A549 (cell line): ENCODE measurements at regions not wholly inside any gene's neighbourhood (a gene's known extent, or its start where the extent isn't known, plus 50 kb on each side); places are given as distances from the start of the nearest gene placed in this dataset.
A peak's percentile ranks its signal among the peaks of the same experiment; 100 is the strongest.

ENCODE experiments used
- ATAC-seq, 2 experiments: fragments of 200-7000 bp in 1 of 2; fragments of >200 bp in 1 of 2; cut with Nextera tagmentation in 1 of 2; cut with Tn5 transposase in 1 of 2; 3 replicates each; pipeline versions ENCODE4 v1.8.0 to v1.9.1; 2018 to 2020; ENCODE audit warnings: mild to moderate bottlenecking in 1 of 2, moderate library complexity in 1 of 2
- CTCF ChIA-PET: fragments of 300-600 bp; sonication (Branson Sonifier 250); formaldehyde crosslinking; extraction: SDS; loops from one replicate; lab custom pipeline; 2021; ENCODE audit warnings: antibody characterized with exemption, inconsistent platforms; lab: Yijun Ruan, JAX
- POLR2A ChIA-PET: fragments of 350-600 bp; formaldehyde crosslinking; extraction: SDS; loops from one replicate; lab custom pipeline; 2021; ENCODE audit warnings: antibody characterized with exemption, inconsistent platforms; lab: Yijun Ruan, JAX
- DNase-seq, 2 experiments: peaks; one replicate each; pipeline versions ENCODE4 v3.0.0 to v3.0.0-alpha.2; 2011 to 2016; ENCODE audit warnings: low read depth in 1 of 2, low spot score in 1 of 2
- FAIRE-seq: peaks from 2 replicates; lab custom pipeline; 2011; peaks lifted over from hg19 to GRCh38; lab: Jason Lieb, UNC
- H3K27ac ChIP-seq, 2 experiments: fragments of >200 bp; sonication (Bioruptor Twin); formaldehyde crosslinking; 3 replicates each; pipeline ENCODE4 v1.5.1; 2016 to 2017
- H3K4me1 ChIP-seq: fragments of >200 bp; sonication (Bioruptor Twin); formaldehyde crosslinking; 3 replicates; pipeline ENCODE4 v1.6.1; 2016
- H3K4me2 ChIP-seq: fragments of >200 bp; sonication (Bioruptor Twin); formaldehyde crosslinking; 3 replicates; pipeline ENCODE4 v1.6.1; 2016
- H3K4me3 ChIP-seq: fragments of >200 bp; sonication (Bioruptor Twin); formaldehyde crosslinking; 3 replicates; pipeline ENCODE4 v1.5.1; 2016
- H3K9me3 ChIP-seq: fragments of >200 bp; sonication (Bioruptor Twin); formaldehyde crosslinking; 3 replicates; pipeline ENCODE4 v1.6.1; 2016
- CBX2 ChIP-seq: fragments of 200-600 bp; sonication (generic); IDR thresholded peaks from 2 replicates; pipeline ENCODE4 v1.6.1; 2016; ENCODE audit warnings: low read depth, mild to moderate bottlenecking, borderline replicate concordance
- CHD2 ChIP-seq: fragments of 150-350 bp; IDR thresholded peaks from 2 replicates; pipeline ENCODE4 v1.6.1; 2014; ENCODE audit warnings: low read length; ENCODE audit not compliant: partially characterized antibody
- CTCF ChIP-seq: fragments of >200 bp; sonication (Bioruptor Twin); formaldehyde crosslinking; IDR thresholded peaks from 3 replicates; pipeline ENCODE4 v1.5.1; 2016
- ESRRA ChIP-seq: fragments of 150-350 bp; IDR thresholded peaks from 2 replicates; pipeline ENCODE4 v1.6.1; 2014; ENCODE audit warnings: mild to moderate bottlenecking, low read length, borderline replicate concordance
- FOSB ChIP-seq: fragments of 250-450 bp; sonication (Bioruptor Pico); IDR thresholded peaks from 2 replicates; pipeline ENCODE4 v1.5.0; 2020; ENCODE audit warnings: mild to moderate bottlenecking, moderate library complexity
- FOSL2 ChIP-seq, 2 experiments: fragments of 450-650 bp in 1 of 2; fragments of >200 bp in 1 of 2; sonication (Bioruptor Twin) in 1 of 2; formaldehyde crosslinking; IDR thresholded peaks; 2 replicates each; pipeline versions ENCODE4 v1.5.0 to v1.6.1; 2016 to 2020; ENCODE audit warnings: mild to moderate bottlenecking in 1 of 2, moderate library complexity in 1 of 2
- HES2 ChIP-seq: fragments of >200 bp; sonication (Bioruptor Twin); formaldehyde crosslinking; IDR thresholded peaks from 2 replicates; pipeline ENCODE4 v1.6.1; 2016
- HMGXB4 ChIP-seq: fragments of 250-450 bp; sonication (Bioruptor Pico); IDR thresholded peaks from 2 replicates; pipeline ENCODE4 v1.5.0; 2021; ENCODE audit warnings: mild to moderate bottlenecking, moderate library complexity, borderline replicate concordance
- HOXA7 ChIP-seq: fragments of 250-450 bp; sonication (Bioruptor Pico); IDR thresholded peaks from 2 replicates; pipeline ENCODE4 v1.5.0; 2020; ENCODE audit warnings: mild to moderate bottlenecking, moderate library complexity
- HOXB13 ChIP-seq: fragments of 250-450 bp; sonication (Bioruptor Pico); IDR thresholded peaks from 2 replicates; pipeline ENCODE4 v1.5.0; 2020; ENCODE audit warnings: low read depth, mild to moderate bottlenecking, moderate library complexity
- JUNB ChIP-seq: fragments of >200 bp; sonication (Bioruptor Twin); formaldehyde crosslinking; IDR thresholded peaks from 2 replicates; pipeline ENCODE4 v1.6.1; 2016
- KDM5A ChIP-seq: fragments of 200-600 bp; sonication (generic); IDR thresholded peaks from 2 replicates; pipeline ENCODE4 v1.6.1; 2016; ENCODE audit warnings: antibody characterized with exemption, mild to moderate bottlenecking
- MAFK ChIP-seq: fragments of 450-650 bp; IDR thresholded peaks from 2 replicates; pipeline ENCODE4 v1.6.1; 2014; ENCODE audit not compliant: partially characterized antibody
- MAZ ChIP-seq: fragments of 150-350 bp; IDR thresholded peaks from 2 replicates; pipeline ENCODE4 v1.6.1; 2014; ENCODE audit warnings: antibody characterized with exemption, low read depth, low read length, borderline replicate concordance
- NFE2L2 ChIP-seq: fragments of 150-350 bp; conservative IDR thresholded peaks from 2 replicates; pipeline ENCODE4 v1.6.1; 2014; ENCODE audit warnings: low read length
- NPAS2 ChIP-seq: fragments of 250-450 bp; sonication (Bioruptor Pico); IDR thresholded peaks from 2 replicates; pipeline ENCODE4 v1.8.0; 2022; ENCODE audit warnings: mild to moderate bottlenecking, moderate library complexity, borderline replicate concordance
- PHF8 ChIP-seq: fragments of 200-600 bp; sonication (generic); IDR thresholded peaks from 2 replicates; pipeline ENCODE4 v1.6.1; 2016; ENCODE audit warnings: low read depth, mild to moderate bottlenecking, antibody characterized with exemption, moderate library complexity, borderline replicate concordance
- POLR2A ChIP-seq: IDR thresholded peaks from 2 replicates; pipeline ENCODE4 v1.6.1; 2012; ENCODE audit warnings: mild to moderate bottlenecking, low read length
- POLR2AphosphoS2 ChIP-seq: conservative IDR thresholded peaks from 2 replicates; pipeline ENCODE4 v1.6.1; 2012; ENCODE audit warnings: low read length, improper control_type of control experiment, inconsistent platforms
- RAD21 ChIP-seq, 2 experiments: fragments of >200 bp in 1 of 2; sonication (Bioruptor Twin) in 1 of 2; formaldehyde crosslinking in 1 of 2; IDR thresholded peaks in 1 of 2; conservative IDR thresholded peaks in 1 of 2; 2 replicates in 1 of 2; 3 replicates in 1 of 2; pipeline ENCODE4 v1.6.1; 2012 to 2018; ENCODE audit warnings: inconsistent platforms in 1 of 2
- RARB ChIP-seq: fragments of 250-450 bp; sonication (Bioruptor Pico); IDR thresholded peaks from 2 replicates; pipeline ENCODE4 v1.8.0; 2021; ENCODE audit warnings: mild to moderate bottlenecking, moderate library complexity
- RFX5 ChIP-seq: fragments of 450-650 bp; IDR thresholded peaks from 2 replicates; pipeline ENCODE4 v1.7.1; 2014; ENCODE audit warnings: antibody characterized with exemption, mild to moderate bottlenecking, moderate library complexity
- RNF2 ChIP-seq: fragments of 200-600 bp; sonication (generic); IDR thresholded peaks from 2 replicates; pipeline ENCODE4 v1.6.1; 2016; ENCODE audit warnings: low read depth, mild to moderate bottlenecking, antibody characterized with exemption, moderate library complexity, borderline replicate concordance
- SMC3 ChIP-seq: fragments of >200 bp; sonication (Bioruptor Twin); formaldehyde crosslinking; IDR thresholded peaks from 3 replicates; pipeline ENCODE4 v1.6.1; 2018; ENCODE audit warnings: inconsistent platforms
- TFCP2L1 ChIP-seq: fragments of 250-450 bp; sonication (Bioruptor Pico); IDR thresholded peaks from 2 replicates; pipeline ENCODE4 v1.5.0; 2021; ENCODE audit warnings: mild to moderate bottlenecking
- USF2 ChIP-seq: fragments of 450-650 bp; IDR thresholded peaks from 2 replicates; pipeline ENCODE4 v1.6.1; 2014; ENCODE audit warnings: antibody characterized with exemption
- ZC3H11A ChIP-seq: fragments of 450-650 bp; IDR thresholded peaks from 2 replicates; pipeline ENCODE4 v1.6.1; 2014; ENCODE audit warnings: antibody characterized with exemption, mild to moderate bottlenecking
- ZNF302 ChIP-seq: fragments of 250-450 bp; sonication (Bioruptor Pico); IDR thresholded peaks from 2 replicates; pipeline ENCODE4 v1.9.0; 2021; ENCODE audit warnings: inconsistent platforms, mild to moderate bottlenecking, moderate library complexity
- ZSCAN20 ChIP-seq: fragments of 250-450 bp; sonication (Bioruptor Pico); IDR thresholded peaks from 2 replicates; pipeline ENCODE4 v1.8.0; 2022; ENCODE audit warnings: mild to moderate bottlenecking, moderate library complexity
- WGBS: methylation state at CpG from one replicate; pipeline ENCODE4 v1.1.6; 2017; ENCODE audit errors: missing lambda C conversion rate; 5-methylcytosine and 5-hydroxymethylcytosine counted together

- no peak for FAIRE-seq
- H3K9me3 ChIP-seq: no peaks in the 10 kb centered on the region
- ChIA-PET POLR2A (no interaction called here), CTCF (interaction anchor here (0.9 kb wide), 1 partner anchor 75 kb away, joined by 3 read pairs; no protein-coding TSS in a partner anchor)
- TF ChIP-seq POLR2A (no peak), ESRRA (no peak), CTCF (no peak), MAFK (no peak), HES2 (no peak), HMGXB4 (CRISPR knock-in tag) (no peak), NPAS2 (CRISPR knock-in tag) (no peak)
- no peak overlapping the region for H3K27ac ChIP-seq
- H3K4me3 ChIP-seq: no peak overlapping the region
- H3K4me2 ChIP-seq: no peak overlapping the region
- WGBS: 87% methylated on average over 8 of the region's 10 CpGs
- peaks cover 28% of the 10 kb centered on the region for H3K4me1 ChIP-seq
- DNase-seq: no peak
- ATAC-seq: no peak
Observed at GRCh38 chr11:126118806-126119205, 56.1 kb upstream of the CDON start.

- peaks cover 37% of the 10 kb centered on the region for H3K4me1 ChIP-seq
- no peak overlapping the region for H3K4me3 ChIP-seq
- ATAC-seq (peak; percentile 84 to 92), FAIRE-seq (no peak), DNase-seq (peak; percentile 81 to 82)
- WGBS: 5% methylated on average over 9 of the region's 14 CpGs
- H3K9me3 ChIP-seq: no peaks in the 10 kb centered on the region
- peak overlapping the region; percentile 67 to 87 for H3K27ac ChIP-seq
- peak overlapping the region; percentile 87 for H3K4me2 ChIP-seq
- POLR2A ChIA-PET: interaction anchor here (1.5 kb wide), 1 partner anchor 213 kb away, joined by 3 read pairs; the partner anchor contains the start of gene PUS3
- CTCF ChIA-PET: interaction anchor here (0.6 to 2.2 kb wide), 10 partner anchors 9 to 212 kb away, joined by 3 to 6 read pairs (median 3); partner anchors contain the start of gene PUS3
- no peak for TF ChIP-seq NFE2L2
- TF ChIP-seq CBX2: no peak
- TF ChIP-seq PHF8: no peak
- TF ChIP-seq USF2: 0 out of 2 replicates have a peak, but pooled peaks have one; percentile 26
- TF ChIP-seq KDM5A: no peak
- TF ChIP-seq CHD2: no peak
- TF ChIP-seq POLR2AphosphoS2: no peak
- no peak for TF ChIP-seq HMGXB4 (CRISPR knock-in tag)
- TF ChIP-seq RNF2: no peak
- TF ChIP-seq MAZ: no peak
- no peak for TF ChIP-seq FOSB (CRISPR knock-in tag)
- TF ChIP-seq SMC3: peak; percentile 38; the same call in 2 of the 3 replicates
- peak; percentile 51; the same call in 1 of the 2 replicates for TF ChIP-seq HOXB13 (CRISPR knock-in tag)
- no peak for TF ChIP-seq JUNB
- no peak for TF ChIP-seq FOSL2 (IDR thresholded peaks at IDR 0.05)
- TF ChIP-seq FOSL2 (CRISPR knock-in tag; IDR thresholded peaks at IDR 0.05): no peak; the same call in 1 of the 2 replicates
- TF ChIP-seq RFX5: no peak
- TF ChIP-seq NPAS2 (CRISPR knock-in tag): no peak
- no peak for TF ChIP-seq ESRRA
- TF ChIP-seq HOXA7 (CRISPR knock-in tag): no peak
- no peak for TF ChIP-seq ZC3H11A
- TF ChIP-seq RAD21 (conservative IDR thresholded peaks at IDR 0.05 in 1 of 2, IDR thresholded peaks at IDR 0.05 in 1 of 2): peak; percentile 20 to 24; a peak in 3 of 5 replicates
- TF ChIP-seq ZSCAN20 (CRISPR knock-in tag): no peak
- TF ChIP-seq POLR2A: no peak
- no peak for TF ChIP-seq RARB (CRISPR knock-in tag)
- TF ChIP-seq ZNF302 (CRISPR knock-in tag): 0 out of 2 replicates have a peak, but pooled peaks have one; percentile 37
- TF ChIP-seq TFCP2L1 (CRISPR knock-in tag): no peak
Observed at GRCh38 chr11:126115816-126116331, 53.2 kb upstream of the CDON start.
